ENCODE measurements at regions not wholly inside any gene's neighbourhood (a gene's known extent, or its start where the extent isn't known, plus 50 kb on each side); places are given as distances from the start of the nearest gene placed in this dataset.
"Not testable (repeated sequence)": the region's sequence is repeated elsewhere in the genome, so short reads cannot be mapped to it uniquely, and the experiment has no call there.

GRCh38 chr4:125780164-125780563 is 465.4 kb downstream of the FAT4 start:
- H3K27me3 Mint-ChIP-seq = no peaks in the 10 kb centered on the region
- no peak overlapping the region for H3K4me3 Mint-ChIP-seq
- no peaks in the 10 kb centered on the region for H3K4me1 Mint-ChIP-seq
- no peak for DNase-seq
- no peak overlapping the region for H3K27ac Mint-ChIP-seq
- H3K9me3 Mint-ChIP-seq = peaks cover 2 to 22% (median 13%) of the 10 kb centered on the region in 7 donors
- no peaks in the 10 kb centered on the region for H3K36me3 Mint-ChIP-seq
- ATAC-seq (ENCODE audit: low read depth in 2 of 2) = no peak

DNA sequence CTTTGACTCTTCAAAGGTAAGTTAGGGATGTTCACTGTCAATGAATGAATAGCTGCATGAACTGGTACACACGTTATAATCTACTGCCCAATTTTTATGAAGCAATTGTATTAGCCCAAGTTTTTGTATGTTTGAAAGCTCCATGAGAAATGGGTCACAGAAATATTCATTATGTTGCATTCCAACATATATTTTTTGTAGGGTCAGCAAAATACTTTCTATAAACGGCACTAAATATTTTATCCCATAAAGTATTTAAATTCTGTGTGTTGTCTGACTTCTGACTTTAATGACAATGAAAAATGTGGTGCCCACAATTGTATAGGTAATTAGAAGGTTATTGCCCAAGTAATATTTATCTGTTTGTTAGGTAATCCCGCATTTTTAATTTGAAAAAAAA is 466.0 kb downstream of the FAT4 start:
- Mint-ChIP-seq H3K4me3 (no peak overlapping the region), H3K36me3 (no peaks in the 10 kb centered on the region), H3K27ac (no peak overlapping the region), H3K4me1 (no peaks in the 10 kb centered on the region), H3K9me3 (peaks cover 2 to 22% (median 10%) of the 10 kb centered on the region in 7 donors), H3K27me3 (no peaks in the 10 kb centered on the region)
- ATAC-seq (ENCODE audit: low read depth in 2 of 2) (no peak), DNase-seq (no peak)

- Mint-ChIP-seq H3K36me3 (no peaks in the 10 kb centered on the region), H3K27ac (no peak overlapping the region), H3K27me3 (no peaks in the 10 kb centered on the region), H3K4me3 (no peak overlapping the region), H3K9me3 (peaks cover 2 to 20% (median 6%) of the 10 kb centered on the region in 7 donors), H3K4me1 (no peaks in the 10 kb centered on the region)
- ATAC-seq (ENCODE audit: low read depth in 2 of 2) = no peak
- no peak for DNase-seq
Measured at GRCh38 chr4:125781651-125782050, 466.9 kb downstream of the FAT4 start.

DNA sequence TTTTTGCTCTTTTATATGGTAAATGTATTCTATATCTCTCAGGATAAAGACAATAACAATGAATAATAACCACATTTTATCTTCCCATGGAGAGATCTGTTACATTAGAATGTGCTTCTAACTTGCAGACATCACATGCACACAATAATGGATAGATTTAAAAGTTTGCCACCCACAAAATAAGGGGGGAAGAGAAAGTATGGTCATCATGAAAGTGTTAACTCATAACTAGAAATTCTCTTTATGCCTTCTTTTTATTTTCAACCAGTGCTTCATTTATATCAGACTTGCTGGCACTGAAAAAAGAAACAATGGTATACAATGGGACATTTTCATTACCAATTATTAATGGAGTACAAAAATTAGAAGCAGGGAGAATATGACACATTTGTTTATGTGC is 470.0 kb downstream of the FAT4 start:
- Mint-ChIP-seq H3K4me1 (no peaks in the 10 kb centered on the region), H3K9me3 (no peaks in the 10 kb centered on the region), H3K27me3 (no peaks in the 10 kb centered on the region), H3K27ac (no peak overlapping the region), H3K36me3 (peaks cover 0 to 5% of the 10 kb centered on the region in 2 donors), H3K4me3 (no peak overlapping the region)
- ATAC-seq (ENCODE audit: low read depth in 2 of 2) (no peak), DNase-seq (no peak)

- DNase-seq = no peak
- Mint-ChIP-seq H3K4me3 (no peak overlapping the region), H3K9me3 (no peaks in the 10 kb centered on the region), H3K27ac (no peak overlapping the region), H3K27me3 (no peaks in the 10 kb centered on the region), H3K4me1 (no peaks in the 10 kb centered on the region), H3K36me3 (peaks cover 0 to 5% of the 10 kb centered on the region in 2 donors)
- ATAC-seq (ENCODE audit: low read depth in 2 of 2) = no peak
Measured at GRCh38 chr4:125787707-125788106, 473.0 kb downstream of the FAT4 start.

- no peak for ATAC-seq (ENCODE audit: low read depth in 2 of 2)
- Mint-ChIP-seq H3K36me3 (peaks cover 0 to 5% of the 10 kb centered on the region in 2 donors), H3K9me3 (peaks cover 0 to 1% (median 0%) of the 10 kb centered on the region in 7 donors)
Measured at GRCh38 chr4:125789023-125789422, 474.3 kb downstream of the FAT4 start.

GRCh38 chr4:125791896-125792295 is 477.1 kb downstream of the FAT4 start:
- no peaks in the 10 kb centered on the region for H3K27me3 Mint-ChIP-seq
- no peak for DNase-seq
- no peak overlapping the region for H3K27ac Mint-ChIP-seq
- peaks cover 0 to 5% of the 10 kb centered on the region in 2 donors for H3K36me3 Mint-ChIP-seq
- peaks cover 0 to 5% (median 0%) of the 10 kb centered on the region in 7 donors for H3K9me3 Mint-ChIP-seq
- no peaks in the 10 kb centered on the region for H3K4me1 Mint-ChIP-seq
- no peak overlapping the region for H3K4me3 Mint-ChIP-seq
- ATAC-seq (ENCODE audit: low read depth in 2 of 2) = no peak

More at GRCh38 chr4:125789023-125789422, 474.3 kb downstream of the FAT4 start:
- Mint-ChIP-seq H3K27me3 (no peaks in the 10 kb centered on the region), H3K27ac (no peak overlapping the region), H3K4me3 (no peak overlapping the region), H3K4me1 (no peaks in the 10 kb centered on the region)
- DNase-seq = no peak

DNA sequence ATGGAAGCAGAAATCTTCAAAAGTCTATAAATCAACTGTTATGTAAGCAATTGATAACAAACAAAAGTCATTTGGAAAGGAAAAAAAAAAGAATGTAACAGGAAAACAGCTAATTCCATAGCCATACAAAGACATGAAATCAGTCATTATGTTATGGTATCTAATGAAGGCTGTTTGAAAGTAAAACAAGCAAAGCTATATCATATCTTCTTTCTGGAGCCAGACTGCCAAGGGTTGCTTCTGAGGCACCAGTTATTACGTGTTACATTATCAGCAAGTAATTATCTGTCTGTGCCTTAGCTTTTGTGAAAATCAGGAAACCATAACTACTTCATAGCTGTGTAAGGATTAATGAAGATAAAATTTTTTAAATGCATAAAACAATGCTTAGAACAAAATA is 480.2 kb downstream of the FAT4 start:
- DNase-seq (no peak), ATAC-seq (ENCODE audit: low read depth in 2 of 2) (no peak)
- Mint-ChIP-seq H3K4me1 (no peaks in the 10 kb centered on the region), H3K36me3 (no peaks in the 10 kb centered on the region), H3K27me3 (no peaks in the 10 kb centered on the region), H3K4me3 (no peak overlapping the region), H3K27ac (no peak overlapping the region), H3K9me3 (peaks cover 0 to 5% (median 0%) of the 10 kb centered on the region in 7 donors)

- Mint-ChIP-seq H3K9me3 (peaks cover 0 to 5% (median 0%) of the 10 kb centered on the region in 7 donors), H3K4me3 (no peak overlapping the region), H3K36me3 (no peaks in the 10 kb centered on the region), H3K4me1 (no peaks in the 10 kb centered on the region), H3K27ac (peak overlapping the region in 1 of 6 donors; percentile 15), H3K27me3 (no peaks in the 10 kb centered on the region)
- DNase-seq (no peak), ATAC-seq (ENCODE audit: low read depth in 2 of 2) (no peak)
Measured at GRCh38 chr4:125796138-125796537, 481.4 kb downstream of the FAT4 start.

- not testable (repeated sequence) for H3K27me3 Mint-ChIP-seq; H3K9me3 Mint-ChIP-seq; ATAC-seq (ENCODE audit: low read depth in 2 of 2); H3K4me1 Mint-ChIP-seq; H3K27ac Mint-ChIP-seq; DNase-seq; H3K4me3 Mint-ChIP-seq; H3K36me3 Mint-ChIP-seq
Measured at GRCh38 chr4:125797621-125798020, 482.9 kb downstream of the FAT4 start.

- Mint-ChIP-seq H3K4me1 (no peaks in the 10 kb centered on the region), H3K9me3 (peaks cover 0 to 2% (median 0%) of the 10 kb centered on the region in 7 donors), H3K36me3 (no peaks in the 10 kb centered on the region), H3K27ac (no peak overlapping the region), H3K27me3 (no peaks in the 10 kb centered on the region), H3K4me3 (no peak overlapping the region)
- DNase-seq (no peak), ATAC-seq (ENCODE audit: low read depth in 2 of 2) (no peak)
Measured at GRCh38 chr4:125801373-125801772, 486.6 kb downstream of the FAT4 start.

- peaks cover 0 to 2% (median 0%) of the 10 kb centered on the region in 7 donors for H3K9me3 Mint-ChIP-seq
- ATAC-seq (ENCODE audit: low read depth in 2 of 2) = no peak
Measured at GRCh38 chr4:125801924-125802323, 487.2 kb downstream of the FAT4 start.

DNA sequence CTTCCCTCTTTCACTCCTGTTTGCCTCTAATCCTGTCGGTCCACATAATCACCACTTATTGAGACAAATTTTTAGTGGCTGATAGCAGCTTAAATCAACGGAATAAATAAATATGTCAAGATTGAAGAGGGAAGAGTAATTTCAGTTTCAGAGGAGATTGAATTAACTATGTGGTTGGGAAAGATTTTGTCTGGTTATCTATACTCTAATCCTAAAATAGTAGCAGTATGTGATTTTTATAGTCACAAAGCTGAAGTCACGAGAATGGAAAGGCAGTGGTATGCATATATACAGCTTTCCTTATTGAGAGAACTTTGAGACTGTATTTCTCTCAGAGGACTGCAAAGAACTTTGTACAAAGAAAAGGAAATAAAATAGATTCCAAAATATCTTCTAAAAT is 493.3 kb downstream of the FAT4 start:
- no peaks in the 10 kb centered on the region for H3K36me3 Mint-ChIP-seq
- no peak overlapping the region for H3K4me3 Mint-ChIP-seq
- no peak for DNase-seq
- H3K4me1 Mint-ChIP-seq = no peaks in the 10 kb centered on the region
- no peak for ATAC-seq (ENCODE audit: low read depth in 2 of 2)
- no peaks in the 10 kb centered on the region for H3K27me3 Mint-ChIP-seq
- peaks cover 0 to 2% (median 0%) of the 10 kb centered on the region in 7 donors for H3K9me3 Mint-ChIP-seq
- H3K27ac Mint-ChIP-seq = no peak overlapping the region

More at GRCh38 chr4:125801924-125802323, 487.2 kb downstream of the FAT4 start:
- H3K36me3 Mint-ChIP-seq = no peaks in the 10 kb centered on the region
- no peaks in the 10 kb centered on the region for H3K27me3 Mint-ChIP-seq
- no peak overlapping the region for H3K4me3 Mint-ChIP-seq
- H3K4me1 Mint-ChIP-seq = no peaks in the 10 kb centered on the region
- DNase-seq = no peak
- no peak overlapping the region for H3K27ac Mint-ChIP-seq

- Mint-ChIP-seq H3K4me1 (no peaks in the 10 kb centered on the region), H3K27me3 (no peaks in the 10 kb centered on the region), H3K36me3 (no peaks in the 10 kb centered on the region), H3K27ac (no peak overlapping the region), H3K9me3 (peaks cover 0 to 2% (median 0%) of the 10 kb centered on the region in 7 donors), H3K4me3 (no peak overlapping the region)
- no peak for DNase-seq
- no peak for ATAC-seq (ENCODE audit: low read depth in 2 of 2)
Measured at GRCh38 chr4:125808570-125808969, 493.8 kb downstream of the FAT4 start.

DNA sequence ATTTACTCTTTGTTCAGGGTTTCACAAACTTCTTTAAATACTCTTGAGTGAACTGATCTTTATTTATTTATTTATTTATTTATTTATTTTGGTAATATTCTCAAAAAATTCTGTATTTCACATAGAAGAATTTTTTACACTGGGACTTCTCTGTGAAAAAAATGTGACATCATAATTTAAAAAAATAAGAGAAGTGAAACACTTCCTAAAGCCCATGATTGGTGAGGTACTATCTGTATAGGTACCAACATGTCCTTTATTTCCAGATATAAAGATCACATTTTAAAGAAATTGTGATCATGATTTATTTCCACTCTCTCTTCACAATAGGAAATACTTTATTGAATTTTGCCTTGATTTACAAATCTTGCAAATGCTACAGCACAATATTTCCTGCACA is 497.1 kb downstream of the FAT4 start:
- Mint-ChIP-seq H3K27ac (no peak overlapping the region), H3K4me3 (no peak overlapping the region), H3K9me3 (peaks cover 0 to 7% (median 2%) of the 10 kb centered on the region in 7 donors), H3K27me3 (no peaks in the 10 kb centered on the region), H3K4me1 (no peaks in the 10 kb centered on the region), H3K36me3 (no peaks in the 10 kb centered on the region)
- DNase-seq = no peak
- no peak for ATAC-seq (ENCODE audit: low read depth in 2 of 2)
